Fibroblast of the conjunctiva (primary cell): ENCODE measurements at regions not wholly inside any gene's neighbourhood (a gene's known extent, or its start where the extent isn't known, plus 50 kb on each side); places are given as distances from the start of the nearest gene placed in this dataset.
"Not testable (repeated sequence)": the region's sequence is repeated elsewhere in the genome, so short reads cannot be mapped to it uniquely, and the experiment has no call there.

Experiments
- DNase-seq: peaks from one replicate; pipeline ENCODE4 v3.0.0-alpha.2; 2010; ENCODE audit warnings: low read depth

DNA sequence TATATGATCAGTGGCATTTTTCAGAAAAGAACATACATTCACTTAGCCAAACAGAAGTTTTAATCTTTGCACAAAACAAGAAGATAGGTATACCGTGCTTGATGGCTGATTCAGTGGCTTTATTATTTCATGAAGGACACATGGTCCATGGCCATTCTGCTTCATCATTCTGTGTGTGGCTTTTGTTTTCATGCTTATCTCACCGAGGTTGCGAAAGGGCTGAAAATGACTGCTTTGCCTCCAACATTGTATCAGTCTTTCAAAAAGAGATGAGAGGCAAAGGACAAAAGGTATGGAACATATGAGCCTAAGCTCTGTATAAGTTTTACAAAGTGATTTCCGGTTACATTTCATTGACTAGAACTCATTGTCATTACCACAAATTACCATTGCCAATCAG, 541.1 kb downstream of the RAB28 start:
- no peak for DNase-seq

DNA sequence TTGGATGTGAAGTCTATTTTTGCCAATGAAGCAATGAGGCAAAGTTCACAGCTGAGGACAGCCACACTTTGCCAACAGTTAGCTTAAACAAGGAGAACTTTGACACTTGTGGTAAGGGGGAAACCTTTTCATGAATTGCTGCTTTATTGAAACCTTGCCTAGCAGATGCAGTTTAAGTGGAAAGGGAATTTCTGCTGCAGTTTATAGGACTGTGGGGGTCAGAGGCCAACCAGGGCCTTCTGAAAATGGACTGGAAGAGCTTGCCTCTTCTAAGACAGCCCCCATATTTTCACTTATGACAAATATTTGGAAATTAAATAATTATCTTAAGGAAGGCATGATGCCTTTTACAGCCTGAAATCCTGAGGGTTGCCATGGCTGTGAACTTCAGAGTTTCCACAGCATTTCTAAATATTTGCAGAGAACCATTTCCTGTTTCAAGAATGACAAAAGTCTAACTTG, 550.3 kb downstream of the RAB28 start:
- no peak for DNase-seq

DNA sequence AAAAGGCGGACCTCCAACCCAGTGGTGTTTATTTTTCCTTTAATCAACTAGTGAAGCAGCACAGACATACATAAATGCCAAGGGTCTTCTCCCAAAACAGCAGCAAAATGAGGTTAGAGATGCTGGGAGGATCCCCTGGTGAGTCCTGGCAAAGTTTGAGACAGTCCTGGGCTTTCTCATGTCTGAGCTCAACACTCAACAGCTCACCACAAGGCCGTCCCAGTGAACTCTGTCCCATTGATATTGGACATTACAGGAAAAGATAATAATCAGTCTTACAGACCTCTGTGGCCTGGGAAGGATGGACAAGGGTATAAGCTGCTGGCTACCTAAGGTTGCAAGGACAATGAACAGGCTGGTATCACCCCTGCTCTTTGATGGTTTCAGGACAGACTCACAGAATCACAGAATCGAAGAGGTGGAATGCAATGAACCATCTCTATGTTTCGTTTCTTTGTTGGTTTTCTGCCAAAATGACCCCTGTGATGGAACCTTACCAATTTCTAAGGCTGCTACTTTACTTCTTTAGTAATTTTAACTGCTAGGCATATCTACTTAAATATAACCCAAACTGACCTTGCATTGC, 551.8 kb downstream of the RAB28 start:
- no peak for DNase-seq

DNA sequence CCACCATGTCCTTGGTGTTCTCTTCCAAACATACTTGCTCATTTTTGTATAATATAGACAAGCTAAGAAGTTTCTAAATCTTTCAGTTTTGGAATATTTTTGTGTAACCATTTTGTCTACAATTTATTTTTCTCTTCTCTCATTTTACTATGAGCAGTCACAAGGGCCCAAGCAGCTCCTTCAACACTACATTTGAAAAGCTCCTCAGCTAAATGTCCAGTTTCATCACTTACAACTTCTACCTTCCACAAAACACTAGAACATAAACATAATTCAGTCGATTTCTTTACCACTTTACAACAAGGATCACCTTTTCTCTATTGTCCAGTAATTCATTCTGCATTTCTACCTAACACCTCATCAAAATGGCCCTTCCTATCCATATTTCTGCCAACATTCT, 554.4 kb downstream of the RAB28 start:
- DNase-seq, result no peak

DNA sequence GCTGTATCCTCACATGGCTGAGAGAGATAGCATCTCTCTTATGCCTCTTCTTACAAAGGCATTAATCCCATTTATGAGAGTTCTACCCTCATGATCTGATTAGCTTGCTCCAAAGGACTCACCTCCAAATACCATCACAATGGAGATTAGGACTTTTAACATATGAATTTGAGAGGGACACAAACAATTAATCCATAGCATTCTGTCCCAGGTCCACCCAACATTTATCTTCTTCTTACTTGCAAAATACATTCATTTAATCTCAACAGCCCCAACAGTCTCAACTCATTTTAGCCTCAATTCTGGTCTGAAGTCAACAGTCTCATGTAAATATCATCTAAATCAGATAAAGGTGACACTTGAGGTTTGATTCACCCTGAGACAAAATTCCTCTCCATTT, 555.4 kb downstream of the RAB28 start:
- DNase-seq, result no peak

DNA sequence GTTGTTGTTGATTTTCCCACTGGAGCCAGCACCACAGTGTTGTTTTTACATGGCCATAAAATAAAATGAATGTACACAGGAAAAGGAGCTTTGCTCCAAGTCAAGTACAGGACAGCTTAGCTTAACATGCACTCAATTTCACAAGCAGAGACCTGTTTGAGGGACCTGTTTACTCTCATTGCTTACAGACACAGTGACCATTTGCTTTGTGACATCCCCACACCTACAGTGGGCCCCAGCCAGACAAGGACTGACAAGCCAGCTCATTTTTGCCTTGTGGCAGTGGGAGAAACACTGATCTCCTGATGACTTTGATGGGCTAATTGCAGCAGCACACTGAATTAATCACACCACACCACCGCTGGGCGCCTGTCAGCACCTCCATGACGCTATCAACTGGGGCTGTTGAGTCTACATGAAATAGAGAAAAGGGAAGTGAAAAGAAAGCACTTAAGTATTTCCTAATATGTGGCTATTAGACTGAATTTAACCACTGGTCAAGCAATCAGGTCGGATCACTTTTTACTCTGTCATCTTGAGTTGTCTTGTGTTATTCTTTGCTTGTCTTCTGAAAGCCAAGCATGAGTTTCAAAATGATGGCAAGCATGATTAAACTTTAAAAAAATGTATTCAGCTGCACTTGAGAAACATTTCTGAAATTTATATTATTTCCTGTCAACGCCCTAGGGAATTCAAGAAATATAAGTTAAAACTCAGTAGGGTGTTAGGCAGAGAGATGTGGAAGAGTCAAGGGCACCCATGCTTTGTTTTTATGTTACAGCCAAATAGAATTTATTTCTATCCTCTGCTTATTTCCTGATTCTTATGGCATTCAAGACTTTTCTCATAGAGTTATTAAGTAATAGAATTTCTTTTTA, 557.7 kb downstream of the RAB28 start:
- DNase-seq, result no peak

DNA sequence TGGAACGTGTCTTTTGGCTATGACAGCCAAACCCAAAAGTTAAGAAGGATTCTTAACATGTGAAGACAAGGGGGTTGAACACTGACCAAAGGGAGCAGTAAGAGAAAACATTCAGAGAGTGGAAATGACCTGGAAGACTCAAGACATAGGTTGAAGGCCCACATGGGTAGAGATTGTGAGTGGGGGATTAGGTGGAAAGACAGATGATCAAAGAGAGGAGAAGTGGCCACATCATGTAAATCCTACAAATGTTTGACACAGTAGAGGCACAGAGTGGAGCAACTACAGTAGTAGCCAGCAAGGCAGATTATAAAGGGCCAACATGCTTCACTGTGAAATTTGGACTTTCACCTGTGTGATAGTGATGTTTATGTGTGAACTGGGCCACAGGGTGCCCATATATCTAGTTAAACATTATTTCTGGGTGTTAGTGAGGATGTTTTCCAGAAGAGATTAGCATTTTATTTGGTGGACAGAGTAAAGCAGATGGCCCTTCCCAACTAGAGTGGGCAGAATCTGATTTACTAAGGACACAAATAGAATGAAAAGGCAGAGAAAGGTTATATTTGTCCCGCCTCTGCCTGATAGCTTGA, 559.3 kb downstream of the RAB28 start:
- DNase-seq, result no peak

DNA sequence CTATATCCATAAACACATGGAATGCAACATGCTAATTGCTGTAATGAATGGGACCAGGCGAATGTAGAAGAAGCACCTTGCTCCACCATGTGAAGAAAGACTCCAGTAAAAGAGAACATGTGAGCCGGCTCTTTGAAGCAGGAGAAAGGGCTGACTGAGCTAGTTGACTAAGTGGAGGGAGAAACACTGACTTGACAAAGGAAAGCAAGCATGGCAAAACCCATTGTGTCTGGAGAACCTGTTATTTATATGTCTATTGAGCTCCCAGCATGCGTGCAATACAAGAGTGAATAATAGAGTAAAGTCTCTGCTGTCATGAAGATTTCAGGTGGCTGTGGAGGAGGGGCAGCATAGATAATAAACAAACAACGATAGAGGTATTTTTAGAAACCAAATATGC, 559.9 kb downstream of the RAB28 start:
- no peak for DNase-seq

DNA sequence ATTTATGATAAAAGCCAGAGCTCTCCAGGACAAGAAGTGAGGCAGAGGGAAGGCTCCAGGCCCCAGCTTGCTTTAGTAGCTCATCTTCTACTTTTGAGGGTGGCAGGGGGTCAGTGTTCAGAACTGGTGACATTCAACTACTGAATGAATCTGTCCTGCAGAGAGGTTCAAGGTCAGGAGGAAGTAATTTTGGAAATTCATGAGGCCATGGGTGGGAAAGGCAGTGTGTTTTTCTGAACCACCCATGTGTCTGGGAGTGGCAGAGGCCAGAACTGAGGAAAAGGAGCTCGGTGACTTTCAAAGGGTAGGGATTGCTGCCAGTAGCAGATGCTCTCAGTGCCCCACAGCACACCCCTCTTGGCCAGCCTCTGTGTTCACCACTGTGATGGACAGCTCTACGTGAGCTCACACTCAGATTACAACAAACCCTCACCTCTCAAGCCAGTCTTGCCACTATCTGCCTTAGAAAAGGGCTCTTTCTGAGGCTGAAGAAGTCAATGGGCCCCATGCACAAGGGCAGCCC, 571.2 kb downstream of the RAB28 start:
- no peak for DNase-seq

DNA sequence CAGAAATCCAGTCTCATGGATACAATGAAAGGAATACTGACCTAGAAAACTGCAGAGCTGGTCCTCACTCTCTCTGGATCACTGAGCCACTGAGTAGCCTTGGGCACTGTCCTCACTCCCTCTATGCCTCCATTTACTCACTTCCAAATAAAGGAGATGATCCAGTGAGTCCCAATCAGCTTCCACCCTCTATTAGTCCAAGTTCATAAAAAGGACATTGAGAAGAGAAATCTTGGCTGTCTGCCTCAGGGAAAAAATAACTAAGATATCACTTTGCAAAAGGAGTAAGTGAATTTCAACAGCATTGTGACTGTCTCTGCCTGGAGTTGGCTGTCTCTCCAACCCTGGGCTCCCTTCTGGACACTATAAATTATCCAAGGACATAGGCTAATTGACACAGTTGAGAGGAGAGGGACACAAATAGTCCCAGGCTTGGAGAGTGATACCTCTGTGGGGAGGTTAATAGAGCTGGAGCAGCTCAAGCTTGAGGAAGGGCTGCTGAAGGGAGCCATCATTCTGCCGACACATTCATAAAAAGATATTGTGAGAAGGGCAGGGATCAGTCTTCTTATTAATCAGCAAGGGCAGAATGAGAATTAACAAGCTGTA, 572.3 kb downstream of the RAB28 start:
- no peak for DNase-seq

DNA sequence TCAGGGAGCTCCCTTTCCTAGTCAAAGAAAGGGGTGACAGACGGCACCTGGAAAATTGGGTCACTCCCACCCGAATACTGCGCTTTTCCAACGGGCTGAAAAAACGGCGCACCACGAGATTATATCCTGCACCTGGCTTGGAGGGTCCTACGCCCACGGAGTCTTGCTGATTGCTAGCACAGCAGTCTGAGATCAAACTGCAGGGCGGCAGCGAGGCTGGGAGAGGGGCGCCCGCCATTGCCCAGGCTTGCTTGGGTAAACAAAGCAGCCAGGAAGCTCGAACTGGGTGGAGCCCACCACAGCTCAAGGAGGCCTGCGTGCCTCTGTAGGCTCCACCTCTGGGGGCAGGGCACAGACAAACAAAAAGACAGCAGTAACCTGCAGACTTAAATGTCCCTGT, 580.5 kb downstream of the RAB28 start:
- DNase-seq, result not testable (repeated sequence)

DNA sequence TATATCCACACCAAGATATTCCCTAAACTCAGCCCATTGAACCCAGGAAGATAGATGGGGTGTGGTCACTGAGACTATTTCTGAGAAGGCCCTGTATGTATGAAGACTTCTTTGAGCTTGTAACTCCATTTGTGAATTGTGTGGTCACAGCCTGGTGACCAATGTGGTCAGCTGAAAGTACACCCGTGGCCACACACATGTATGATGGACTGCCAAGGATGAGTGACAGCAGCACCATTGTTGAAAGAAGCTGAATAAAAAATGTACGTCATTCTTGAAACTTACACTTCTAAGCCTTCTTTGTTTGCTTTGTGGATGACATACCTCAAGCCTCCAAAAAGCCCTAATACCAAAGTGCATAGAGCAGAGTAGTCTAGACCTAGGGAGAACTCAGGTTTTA, 581.4 kb downstream of the RAB28 start:
- DNase-seq, result no peak

DNA sequence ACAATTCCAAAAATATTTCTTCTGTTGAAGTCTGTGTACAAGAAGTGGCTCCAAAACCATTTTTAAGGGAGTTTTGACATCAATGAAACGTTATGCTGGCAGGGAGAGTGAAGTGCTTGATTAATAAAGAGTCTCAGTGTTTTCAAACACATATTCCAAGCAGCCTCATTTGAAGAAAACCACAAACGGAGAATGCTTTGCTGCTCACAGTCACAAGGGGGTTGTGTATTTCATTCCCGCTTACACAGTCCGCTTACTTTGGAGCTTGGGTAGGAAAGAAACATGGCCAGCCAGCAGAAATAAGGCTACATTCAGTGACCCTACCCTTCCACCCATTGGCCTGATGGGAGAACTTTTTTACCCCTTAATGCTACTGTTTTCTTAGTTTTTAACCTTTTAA, 586.2 kb downstream of the RAB28 start:
- no peak for DNase-seq

DNA sequence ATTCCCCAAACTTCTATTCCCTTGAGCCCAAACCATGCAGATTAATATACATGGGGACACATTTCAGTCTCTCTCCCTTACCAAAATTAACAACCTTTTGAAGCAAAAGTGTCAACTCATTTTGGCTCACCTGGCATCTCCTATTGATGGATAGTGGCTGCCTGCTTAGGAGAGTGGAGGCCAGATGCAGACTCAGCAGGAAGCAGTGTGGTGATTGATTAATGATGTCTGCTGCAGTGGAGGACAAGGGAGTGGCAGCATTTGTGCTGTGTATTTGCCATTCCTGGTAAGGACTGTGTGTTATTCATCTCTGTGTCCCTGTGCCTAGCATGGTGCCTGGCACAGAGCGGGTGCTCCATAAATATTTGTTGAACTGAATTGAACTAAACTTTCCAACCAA, 590.1 kb downstream of the RAB28 start:
- DNase-seq, result no peak

DNA sequence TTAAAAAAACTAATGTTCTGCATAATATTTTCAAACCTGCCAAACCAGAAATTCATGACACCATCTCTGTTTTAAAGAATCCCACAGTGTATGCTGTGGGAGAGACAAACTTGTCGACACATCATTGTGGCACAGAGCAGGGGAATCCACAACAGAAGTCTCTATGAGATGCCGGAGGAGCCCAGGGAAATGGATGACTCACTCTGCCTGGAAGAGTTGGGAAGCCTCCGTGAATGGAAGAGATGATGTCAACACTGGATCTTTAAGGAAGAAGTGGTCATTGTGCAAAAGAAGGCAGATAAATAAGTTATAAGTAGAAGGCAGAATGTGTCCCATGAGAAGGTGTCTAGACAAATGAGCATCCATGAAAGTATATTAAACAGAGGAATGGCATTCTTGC, 595.1 kb downstream of the RAB28 start:
- DNase-seq, result no peak

DNA sequence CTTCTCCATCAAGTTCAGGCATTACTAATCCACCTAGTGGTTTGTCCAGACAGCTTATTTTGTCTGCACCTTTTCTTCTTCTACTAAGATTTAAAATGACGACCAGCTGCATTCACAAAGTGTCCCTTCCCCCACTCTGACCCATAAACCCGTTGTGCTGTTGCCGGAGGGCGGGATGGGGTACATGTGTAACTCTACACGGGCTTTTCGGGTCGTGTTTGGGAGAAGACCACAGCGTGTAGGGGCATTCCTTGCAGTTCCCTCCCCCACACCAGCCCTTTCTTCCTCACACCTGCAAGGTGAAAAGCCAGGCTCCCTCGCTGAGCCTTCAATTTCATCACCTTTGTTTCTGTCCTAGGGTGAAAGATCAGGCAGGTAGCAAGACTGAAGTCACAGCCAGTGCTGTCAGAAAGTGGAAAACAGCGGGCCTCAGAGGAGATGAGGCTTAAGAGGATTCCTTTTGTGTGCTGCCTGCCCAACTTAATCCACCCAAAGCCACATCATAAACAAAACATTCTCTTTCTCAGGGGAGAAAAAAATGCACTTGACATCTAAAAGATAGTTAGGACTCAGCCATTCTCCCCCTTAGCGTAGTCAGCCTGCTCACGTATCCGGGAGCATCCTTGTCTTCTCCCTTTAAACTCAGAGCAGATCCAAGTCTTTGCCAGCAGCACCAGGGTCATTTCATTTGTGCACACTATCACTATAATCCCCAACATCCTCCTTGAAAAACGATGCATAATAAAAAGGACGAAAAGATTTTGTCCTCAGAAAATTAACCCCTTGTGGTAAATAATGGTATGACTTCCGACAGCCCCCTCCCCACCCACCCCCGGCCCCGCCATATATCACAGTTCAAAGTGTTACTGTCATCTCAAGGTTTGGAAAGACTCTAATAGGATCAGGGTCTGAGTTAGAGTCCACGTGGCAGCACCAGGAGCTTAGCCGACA, 599.0 kb downstream of the RAB28 start:
- no peak for DNase-seq

DNA sequence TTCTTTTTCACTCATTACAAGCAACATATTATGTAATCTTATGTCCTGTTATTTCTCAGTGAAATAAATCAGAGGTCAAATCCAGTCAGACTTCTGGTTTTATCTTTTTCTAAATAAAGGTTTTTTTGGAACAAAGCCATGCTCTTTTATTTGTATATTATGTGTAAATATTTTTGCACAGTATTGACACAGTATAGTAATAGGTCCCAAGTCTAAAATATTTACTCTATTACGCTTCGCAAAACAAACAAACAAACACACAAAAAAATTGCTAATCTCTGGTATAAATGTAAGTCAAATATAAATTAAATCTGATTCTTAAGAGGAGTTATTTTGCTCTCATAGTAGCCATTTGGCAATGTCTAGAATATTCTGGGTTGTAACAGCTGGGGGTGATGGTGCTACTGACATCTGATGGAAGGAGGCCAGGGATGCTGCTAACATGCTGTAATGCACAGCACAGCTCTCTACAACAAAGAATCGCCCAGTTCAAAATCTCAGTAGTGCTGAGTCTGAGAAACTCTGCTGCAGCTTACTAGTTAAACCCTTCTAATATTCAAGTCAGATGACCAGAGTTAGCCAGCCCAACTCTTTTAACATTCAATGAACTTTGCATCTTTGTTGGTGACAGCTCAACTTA, 602.1 kb downstream of the RAB28 start:
- DNase-seq, result no peak

DNA sequence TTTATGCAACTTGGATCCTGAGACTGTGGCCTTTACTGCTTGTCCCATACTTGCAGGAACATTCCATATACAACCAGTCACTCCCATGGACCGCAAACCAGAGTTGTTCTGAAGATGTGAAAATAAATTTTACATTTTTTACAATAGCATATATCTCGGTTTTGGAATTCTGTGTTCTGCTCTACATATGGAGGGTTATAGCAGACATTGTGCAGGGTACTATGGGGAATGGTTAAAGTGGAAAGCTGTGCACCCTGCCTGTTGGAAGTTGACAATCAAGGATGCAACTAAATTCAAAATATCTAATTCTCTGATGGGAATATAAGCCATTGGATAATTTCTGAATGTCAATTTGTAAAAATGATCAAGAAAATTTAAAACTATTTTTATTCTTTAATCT, 603.3 kb downstream of the RAB28 start:
- DNase-seq, result no peak

DNA sequence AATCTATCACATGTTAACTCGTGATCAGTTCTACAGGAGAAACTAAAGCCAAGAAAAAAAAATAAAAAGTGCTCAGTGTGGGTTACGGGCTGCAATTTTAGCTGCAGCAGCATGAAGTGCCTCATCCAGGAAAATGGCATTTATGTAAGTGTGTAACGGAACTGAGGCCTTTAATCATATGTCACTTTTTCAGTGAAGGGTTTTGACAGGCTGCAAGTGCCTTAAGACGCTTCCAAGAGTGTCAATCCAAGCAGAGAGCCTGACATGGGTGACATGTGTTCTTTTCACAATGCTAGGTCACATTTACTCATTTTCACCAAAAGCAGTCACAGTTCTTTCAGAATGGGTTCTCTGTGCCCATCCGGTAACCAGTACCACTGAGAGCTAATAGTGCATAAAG, 604.6 kb downstream of the RAB28 start:
- no peak for DNase-seq

DNA sequence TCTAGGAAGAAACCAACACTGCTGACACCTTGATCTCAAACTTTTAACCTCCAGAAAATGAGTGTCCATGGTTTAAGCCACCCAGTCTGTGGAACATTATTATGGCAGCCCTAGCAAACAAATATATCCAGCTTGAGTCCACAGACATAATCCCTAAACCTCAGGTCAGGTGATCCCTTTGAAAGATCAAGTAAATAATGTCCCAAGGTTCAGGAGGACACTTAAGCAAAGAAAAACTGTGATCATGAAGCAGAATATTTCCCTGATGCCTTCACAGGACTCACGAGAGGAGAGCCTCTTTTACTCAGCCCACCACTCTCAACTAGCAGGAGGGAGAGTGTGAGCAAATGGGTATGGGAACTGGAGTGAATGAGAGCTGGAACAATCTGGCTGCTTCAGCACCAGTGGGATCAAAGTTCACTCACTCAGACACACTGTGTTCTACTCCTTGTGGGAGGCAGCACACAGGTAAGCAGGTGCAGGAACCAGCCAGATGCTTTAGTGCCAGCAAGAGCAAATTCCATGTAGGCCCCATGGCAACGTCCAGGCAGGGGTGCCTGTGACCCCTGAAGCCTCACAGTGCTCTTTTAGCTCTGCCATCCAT, 608.4 kb downstream of the RAB28 start:
- DNase-seq, result no peak

DNA sequence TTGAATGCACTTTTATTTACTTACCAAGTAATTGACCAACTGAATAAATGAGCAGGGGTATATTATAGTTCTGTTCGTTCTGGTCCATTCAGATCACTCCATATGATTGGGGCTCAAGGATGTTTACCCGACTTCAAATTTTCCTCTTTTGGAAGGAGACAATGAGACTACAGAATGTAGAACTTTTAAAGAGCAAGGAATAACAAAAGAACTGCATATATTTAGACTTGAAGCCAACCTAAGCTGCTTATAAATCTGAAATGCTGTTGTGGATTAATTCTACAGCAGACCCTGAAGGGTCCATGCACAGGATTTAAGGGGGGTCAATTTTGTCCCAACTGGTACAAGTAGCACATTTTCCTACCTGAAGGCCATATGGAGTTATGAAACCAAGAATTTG, 610.8 kb downstream of the RAB28 start:
- DNase-seq, result no peak
